ENCODE measurements at regions not wholly inside any gene's neighbourhood (a gene's known extent, or its start where the extent isn't known, plus 50 kb on each side); places are given as distances from the start of the nearest gene placed in this dataset.
"Not testable (repeated sequence)": the region's sequence is repeated elsewhere in the genome, so short reads cannot be mapped to it uniquely, and the experiment has no call there.

- DNase-seq (ENCODE audit: low spot score), result no peak
Observed at GRCh38 chr1:116185161-116185701, 74.0 kb downstream of the MAB21L3 start.

DNA sequence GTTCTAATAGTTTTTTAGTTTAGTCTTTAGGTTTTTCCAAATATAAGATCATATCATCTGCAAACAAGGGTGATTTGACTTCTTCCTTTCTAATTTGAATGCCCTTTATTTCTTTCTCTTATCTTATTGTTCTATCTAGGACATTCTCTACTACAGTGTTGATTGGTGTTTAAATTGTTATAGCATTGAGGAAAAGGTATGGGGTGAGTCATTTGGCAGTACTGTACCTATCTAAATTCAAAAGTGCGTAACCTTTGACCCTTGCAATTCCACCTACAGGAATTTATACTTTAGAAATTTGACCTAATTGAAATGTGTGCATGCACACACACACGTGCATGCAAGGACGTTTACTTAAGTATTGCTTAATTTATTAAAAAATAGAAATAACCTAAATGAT, 78.3 kb downstream of the MAB21L3 start:
- no peak for DNase-seq (ENCODE audit: low spot score)

DNA sequence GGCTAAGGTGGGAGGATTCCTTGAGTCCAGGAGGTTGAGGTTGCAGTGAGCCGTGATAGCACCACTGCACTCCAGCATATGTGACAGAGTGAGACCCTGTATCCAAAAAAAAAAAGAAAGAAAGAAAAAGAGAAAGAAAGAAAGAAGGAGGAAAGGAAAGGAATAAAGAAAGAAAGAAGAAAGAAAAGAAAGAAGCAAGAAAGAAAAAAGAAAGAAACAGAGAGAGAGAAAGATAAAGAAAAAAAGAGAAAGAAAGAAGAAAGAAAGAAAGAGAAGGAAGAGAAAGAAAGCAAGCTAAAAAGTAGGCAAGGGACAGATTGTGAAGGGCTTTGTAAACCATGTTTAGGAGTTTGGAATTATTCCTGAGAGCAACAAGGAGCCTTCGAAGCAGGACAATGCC, 80.1 kb downstream of the MAB21L3 start:
- DNase-seq (ENCODE audit: low spot score), result no peak

DNA sequence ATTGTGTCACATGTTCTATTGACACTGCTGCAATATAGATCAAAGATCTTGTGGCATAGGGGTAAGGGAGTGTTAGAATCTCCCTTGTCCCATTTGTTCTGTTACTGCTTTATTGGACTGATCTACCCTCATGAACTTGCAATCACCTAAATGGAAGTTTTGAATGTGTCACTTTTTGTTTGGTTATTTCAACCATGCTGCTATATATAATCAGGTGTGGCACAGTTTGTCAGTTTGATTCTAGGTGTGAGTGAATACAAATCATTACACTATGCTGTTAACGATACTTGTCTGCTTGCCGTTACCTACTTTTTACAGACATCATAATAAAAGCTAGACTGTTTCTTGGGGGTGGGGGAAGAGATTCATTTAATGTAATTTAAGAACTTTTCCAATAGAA, 82.6 kb downstream of the MAB21L3 start:
- DNase-seq (ENCODE audit: low spot score), result no peak

DNA sequence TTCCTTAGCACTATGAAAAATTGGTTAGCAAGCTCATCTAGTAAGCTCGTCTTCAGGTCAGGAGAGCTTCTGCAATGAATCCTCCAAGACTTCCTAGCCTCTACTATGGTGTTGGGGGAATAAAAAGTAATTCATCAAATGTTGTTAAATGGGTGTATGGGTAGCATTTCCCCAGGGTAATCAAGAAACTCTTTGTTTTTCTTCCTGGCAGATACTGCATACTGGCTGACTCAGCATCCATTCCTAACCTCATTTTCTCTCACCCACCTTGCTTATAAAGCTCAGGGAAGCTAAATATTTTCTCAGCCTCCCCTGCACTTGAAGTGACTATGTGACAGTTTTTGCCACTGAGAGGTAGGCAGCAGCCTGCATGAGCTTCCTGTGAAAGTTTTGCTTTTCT, 83.4 kb downstream of the MAB21L3 start:
- no peak for DNase-seq (ENCODE audit: low spot score)

DNA sequence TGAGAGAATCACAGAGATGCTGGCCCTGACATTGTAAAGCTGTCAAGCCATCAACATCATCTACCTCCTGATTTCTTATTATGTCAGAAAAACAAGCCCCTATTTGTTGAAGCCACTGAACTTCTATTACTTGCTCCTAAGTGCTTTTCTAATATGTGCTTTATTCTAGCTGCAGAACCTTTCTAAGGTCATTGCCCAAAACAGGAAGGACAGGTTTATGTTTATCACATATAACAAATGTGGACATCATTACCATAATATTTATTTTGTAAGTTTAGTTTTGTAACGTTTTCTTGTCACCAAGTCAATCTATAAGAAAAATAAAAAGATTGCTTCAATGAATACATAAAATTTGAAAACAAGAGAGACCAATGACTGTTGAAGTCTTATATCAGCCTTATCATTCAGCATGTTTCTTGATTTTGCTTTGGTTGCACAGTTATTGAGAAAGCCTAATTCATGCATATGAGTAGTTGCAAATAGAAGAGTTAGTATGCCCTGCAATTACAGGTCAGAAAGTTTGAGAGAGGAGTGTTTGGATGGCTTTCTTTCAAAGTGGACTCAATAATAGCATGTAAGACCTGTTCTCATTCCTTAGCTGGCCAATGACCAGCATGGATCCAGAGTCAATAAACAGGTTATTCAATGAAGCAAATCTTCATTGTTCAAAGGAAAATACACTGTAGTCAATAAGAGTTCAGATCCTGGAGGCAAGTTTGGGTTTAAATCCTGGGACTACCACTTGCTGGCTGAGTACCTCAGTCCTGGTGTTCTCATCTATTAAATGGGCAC, 84.1 kb downstream of the MAB21L3 start:
- no peak for DNase-seq (ENCODE audit: low spot score)

DNA sequence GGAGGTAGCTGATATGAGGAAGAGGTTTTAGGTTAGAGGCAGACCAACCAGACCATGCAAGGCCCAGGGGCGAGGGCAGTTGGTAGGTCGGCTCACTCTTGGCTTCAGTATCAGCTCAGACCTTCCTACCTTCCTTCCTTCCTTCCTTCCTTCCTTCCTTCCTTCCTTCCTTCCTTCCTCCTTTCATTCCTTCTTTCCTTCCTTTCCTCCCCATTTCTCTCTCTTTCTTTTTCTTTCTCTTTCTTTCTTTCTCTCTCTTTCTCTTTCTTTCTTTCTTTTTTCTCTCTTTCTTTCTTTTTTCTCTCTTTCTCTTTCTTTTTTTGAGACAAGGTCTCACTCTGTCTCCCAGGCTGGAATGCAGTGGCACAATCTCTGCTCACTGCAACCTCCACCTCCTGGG, 89.1 kb downstream of the MAB21L3 start:
- not testable (repeated sequence) for DNase-seq (ENCODE audit: low spot score)

DNA sequence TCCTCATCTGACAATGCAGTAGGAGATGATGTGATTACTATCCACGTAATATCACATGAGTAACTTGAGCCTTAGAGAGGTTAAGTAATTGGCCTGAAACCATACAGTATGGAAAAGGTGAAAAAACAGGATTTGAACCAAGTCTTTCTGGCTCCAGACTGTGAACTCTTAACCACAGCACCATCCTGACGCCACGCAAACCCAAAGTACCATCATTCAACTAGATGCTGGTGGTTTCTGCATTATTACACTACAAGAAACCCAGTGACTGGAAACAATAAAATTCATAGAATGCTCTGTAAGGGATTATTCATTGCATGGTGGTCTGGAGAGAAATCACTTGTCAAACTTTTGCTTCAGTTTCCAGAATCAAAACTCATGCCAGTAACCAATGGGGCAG, 90.7 kb downstream of the MAB21L3 start:
- no peak for DNase-seq (ENCODE audit: low spot score)

DNA sequence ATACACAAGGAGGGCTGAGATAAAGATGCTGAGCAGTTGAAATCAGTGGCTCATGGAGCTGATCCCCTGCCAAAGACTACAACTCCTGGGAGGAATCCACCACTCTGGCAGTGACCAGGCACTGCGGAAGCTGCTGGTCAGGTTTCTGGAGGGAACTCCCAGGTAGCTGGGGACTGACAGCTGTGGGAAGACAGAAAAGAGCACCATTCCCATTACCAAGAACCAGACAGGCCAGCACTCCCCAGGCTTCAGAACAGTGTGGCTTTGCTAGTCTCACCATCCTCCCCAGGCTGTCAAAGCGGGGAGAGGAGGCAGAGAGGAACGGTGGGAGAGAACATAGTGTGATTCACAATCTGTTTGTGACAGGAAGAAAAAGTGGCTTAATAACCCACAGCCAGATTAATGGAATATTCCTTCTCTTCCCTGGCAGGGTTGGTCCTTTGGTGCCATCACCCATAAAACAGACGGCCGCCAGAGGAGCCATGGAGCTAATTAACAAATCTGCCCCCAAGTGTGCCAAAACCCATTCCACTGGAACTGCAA, 92.1 kb downstream of the MAB21L3 start:
- DNase-seq (ENCODE audit: low spot score), result no peak

DNA sequence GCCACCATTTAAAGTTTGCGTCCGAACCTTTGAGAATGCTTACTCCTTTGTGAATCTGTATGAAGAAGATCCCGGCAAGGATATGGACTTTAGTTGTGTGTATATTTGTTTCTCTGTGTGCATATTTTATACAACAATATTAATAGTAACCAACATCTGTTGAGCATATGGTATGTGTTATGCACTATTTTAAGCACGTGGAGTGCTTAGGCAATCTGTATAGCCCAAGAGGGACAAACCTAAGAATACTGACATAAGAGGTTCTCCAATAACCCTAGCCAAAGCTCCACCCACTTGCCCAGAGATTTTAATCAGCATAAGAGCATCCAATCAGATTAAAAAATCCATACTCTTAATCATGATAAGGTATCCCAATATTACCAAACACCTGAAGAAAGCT, 92.7 kb downstream of the MAB21L3 start:
- no peak for DNase-seq (ENCODE audit: low spot score)

- DNase-seq (ENCODE audit: low spot score), result no peak
Observed at GRCh38 chr1:116205941-116206679, 94.9 kb downstream of the MAB21L3 start.

DNA sequence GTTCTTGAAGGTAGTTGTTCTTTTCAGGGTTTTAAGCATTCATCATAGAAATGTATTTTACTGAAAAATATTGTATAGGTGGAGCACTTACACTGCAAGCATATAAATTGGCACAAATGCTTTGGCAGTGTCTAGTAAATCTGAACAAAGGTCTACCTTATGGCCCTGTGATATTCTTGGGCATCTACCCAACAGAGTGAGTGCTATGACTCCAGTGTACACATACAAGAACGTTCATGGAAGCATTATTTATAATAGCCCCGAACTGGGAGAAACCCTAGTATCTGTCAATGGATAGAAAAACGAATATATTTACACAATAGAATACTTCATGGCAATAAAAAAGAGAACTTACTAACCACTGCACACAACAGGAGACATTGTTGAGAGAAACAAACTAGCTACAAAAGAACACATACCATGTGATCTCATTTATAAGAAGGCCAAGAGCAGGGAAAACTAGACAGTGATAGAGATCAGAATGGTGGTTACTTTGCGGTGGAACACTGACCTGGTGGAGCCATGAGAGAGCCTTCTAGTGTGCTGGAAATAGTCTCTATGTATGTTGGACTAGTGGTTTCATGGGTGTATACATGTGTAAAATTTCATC, 96.0 kb downstream of the MAB21L3 start:
- no peak for DNase-seq (ENCODE audit: low spot score)

- no peak for DNase-seq (ENCODE audit: low spot score)
Observed at GRCh38 chr1:116208136-116208535, 96.9 kb downstream of the MAB21L3 start.

DNA sequence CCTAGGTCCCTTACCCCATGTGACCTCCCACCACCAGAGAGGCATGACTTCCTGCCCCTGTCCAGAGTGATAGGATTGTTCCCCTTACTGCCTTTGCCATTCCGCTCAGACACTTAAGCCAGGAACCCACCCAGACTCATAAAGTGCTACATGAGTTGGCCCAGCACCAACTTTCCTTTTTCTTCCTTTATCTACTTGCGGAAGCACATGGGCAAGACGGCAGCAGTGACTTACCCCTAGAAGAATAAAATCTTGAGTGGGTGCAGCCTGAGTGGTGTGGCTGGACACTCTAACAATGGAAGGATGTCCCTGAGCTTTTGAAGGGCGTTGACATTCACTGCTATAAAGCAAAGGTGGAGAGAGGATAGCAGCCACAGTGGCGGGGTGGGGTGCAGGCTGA, 100.1 kb downstream of the MAB21L3 start:
- no peak for DNase-seq (ENCODE audit: low spot score)

DNA sequence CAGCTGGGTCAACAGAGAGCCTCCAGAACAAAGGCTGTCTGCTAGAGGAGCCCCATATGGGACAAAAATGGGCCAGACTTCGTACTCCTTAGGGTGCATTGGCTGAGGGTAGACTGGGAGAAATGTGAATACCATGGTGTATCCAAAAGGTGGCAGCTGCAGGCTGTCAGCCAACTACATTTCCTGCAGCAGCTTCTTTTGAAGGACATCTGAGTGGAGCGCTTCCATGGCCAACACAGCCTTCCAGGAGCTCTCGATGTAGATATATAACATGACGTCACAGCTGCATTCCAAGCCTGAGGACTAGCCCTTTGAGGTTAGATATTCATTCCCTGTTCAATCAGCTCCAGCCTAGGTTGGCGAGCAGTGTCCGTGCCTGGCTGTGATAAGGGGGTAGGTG, 107.7 kb downstream of the MAB21L3 start:
- no peak for DNase-seq (ENCODE audit: low spot score)

DNA sequence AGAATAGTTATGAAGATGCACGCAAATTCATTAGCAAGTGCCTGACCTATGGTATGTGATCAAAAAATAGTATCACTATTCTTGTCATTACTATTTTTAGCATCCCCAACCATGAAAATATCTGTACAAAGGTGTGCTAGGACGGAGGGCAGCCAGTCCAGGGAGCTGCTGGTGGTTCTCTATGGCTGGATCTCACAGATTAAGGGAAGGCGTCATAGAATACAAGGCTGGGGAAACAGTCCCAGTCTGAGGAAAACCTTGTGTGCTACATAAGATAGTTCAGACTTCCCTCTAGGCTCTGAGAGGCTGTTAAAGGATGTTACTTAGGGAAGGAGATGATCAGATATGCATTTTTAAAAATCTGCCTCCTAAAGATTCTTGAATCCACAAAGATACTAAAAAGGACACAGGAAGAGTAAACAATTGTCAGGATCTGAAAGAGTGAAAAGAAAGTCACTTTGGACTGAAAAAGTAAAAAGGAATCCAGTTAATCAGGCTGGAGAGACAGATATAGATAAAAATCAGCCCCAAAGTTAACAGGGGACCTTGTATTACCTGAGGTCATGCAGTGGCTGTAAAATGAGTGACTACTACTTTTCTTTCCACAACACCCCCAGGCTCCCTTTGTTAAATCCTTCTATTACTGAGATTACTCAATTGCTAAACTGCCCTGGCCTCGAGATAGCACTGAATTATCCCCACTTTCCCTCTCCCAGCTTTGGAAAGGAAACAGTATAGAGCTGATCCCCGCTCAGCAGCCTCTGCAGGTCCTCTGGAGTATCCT, 108.6 kb downstream of the MAB21L3 start:
- no peak for DNase-seq (ENCODE audit: low spot score)

- DNase-seq (ENCODE audit: low spot score), result no peak
Observed at GRCh38 chr1:116224111-116224510, 112.9 kb downstream of the MAB21L3 start.

DNA sequence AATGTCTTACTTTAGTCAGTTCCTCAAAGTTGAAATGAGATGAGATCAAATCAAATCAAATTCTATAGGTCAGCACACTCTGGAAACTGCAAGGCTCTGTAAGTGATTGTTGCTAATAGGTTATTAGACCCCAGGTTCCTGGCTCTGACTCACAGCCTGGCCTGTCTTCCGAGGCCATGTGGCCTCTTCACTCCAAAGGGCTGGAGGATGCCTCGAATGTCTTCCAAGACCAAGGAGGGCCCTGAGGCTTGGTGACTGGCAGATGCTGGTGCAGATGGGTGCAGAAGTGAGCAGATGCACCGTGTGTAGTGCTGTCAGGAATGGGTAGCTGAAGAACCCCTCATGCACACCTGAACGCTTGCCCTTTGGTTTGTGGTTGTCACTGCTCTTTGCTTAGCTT, 113.4 kb downstream of the MAB21L3 start:
- no peak for DNase-seq (ENCODE audit: low spot score)

GRCh38 chr1:116226017-116226416, 114.8 kb downstream of the MAB21L3 start:
- no peak for DNase-seq (ENCODE audit: low spot score)

GRCh38 chr1:116228511-116228910, 117.3 kb downstream of the MAB21L3 start:
- DNase-seq (ENCODE audit: low spot score), result no peak

GRCh38 chr1:116230712-116231111, 119.5 kb downstream of the MAB21L3 start:
- DNase-seq (ENCODE audit: low spot score), result no peak

DNA sequence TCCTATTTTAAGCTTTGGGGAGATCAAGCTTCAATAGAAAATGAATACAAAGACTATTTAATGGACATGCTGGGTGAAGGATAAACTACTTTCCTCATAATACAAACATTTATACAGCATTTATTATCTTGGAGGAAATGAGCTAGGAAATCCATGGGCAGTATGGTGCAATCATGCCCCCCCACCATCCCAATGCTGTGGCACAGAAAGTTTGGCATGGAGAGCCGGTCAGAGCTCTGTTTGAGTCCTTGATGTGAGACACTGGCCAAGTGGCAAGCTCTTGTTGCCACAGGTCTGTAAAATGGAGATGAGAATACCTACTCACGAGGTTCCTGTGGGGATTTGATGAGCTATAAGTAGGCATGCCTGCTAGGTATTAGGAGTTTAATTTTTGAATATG, 120.6 kb downstream of the MAB21L3 start:
- DNase-seq (ENCODE audit: low spot score), result no peak

Data from ureter (tissue), 1 donor.